Loucy (cell line): ENCODE measurements at regions not wholly inside any gene's neighbourhood (a gene's known extent, or its start where the extent isn't known, plus 50 kb on each side); places are given as distances from the start of the nearest gene placed in this dataset.

Source experiments
- H2AFZ ChIP-seq: fragments of 200-600 bp; sonication (generic); 2 replicates; pipeline ENCODE4 v1.6.0; 2016; ENCODE audit warnings: antibody characterized with exemption, mild to moderate bottlenecking, low read length, moderate library complexity
- H3F3A ChIP-seq: fragments of 200-600 bp; 2 replicates; pipeline ENCODE4 v1.6.0; 2016; ENCODE audit warnings: antibody characterized with exemption, low read depth, mild to moderate bottlenecking
- H3K27me3 ChIP-seq: fragments of 200-600 bp; sonication (generic); 2 replicates; pipeline ENCODE4 v1.6.1; 2014; ENCODE audit warnings: low read length, mild to moderate bottlenecking; ENCODE audit not compliant: insufficient read depth, poor library complexity, severe bottlenecking
- H3K36me3 ChIP-seq: fragments of 200-600 bp; sonication (generic); 2 replicates; pipeline ENCODE4 v1.6.1; 2016; ENCODE audit warnings: low read length; ENCODE audit not compliant: insufficient read depth
- H3K4me1 ChIP-seq: fragments of 200-600 bp; sonication (generic); 2 replicates; pipeline ENCODE4 v1.5.1; 2014; ENCODE audit warnings: low read length, mild to moderate bottlenecking; ENCODE audit not compliant: insufficient read depth, poor library complexity, severe bottlenecking
- H3K4me2 ChIP-seq: fragments of 200-600 bp; sonication (generic); 2 replicates; pipeline ENCODE4 v1.6.0; 2014; ENCODE audit warnings: antibody characterized with exemption, low read length, low read depth, mild to moderate bottlenecking; ENCODE audit not compliant: poor library complexity, severe bottlenecking
- H3K4me3 ChIP-seq: fragments of 200-600 bp; sonication (generic); 2 replicates; pipeline ENCODE4 v1.5.1; 2014; ENCODE audit warnings: low read length, mild to moderate bottlenecking, mixed read lengths; ENCODE audit not compliant: poor library complexity, severe bottlenecking
- H3K79me2 ChIP-seq: fragments of 200-600 bp; sonication (generic); 2 replicates; pipeline ENCODE4 v1.6.1; 2014; ENCODE audit warnings: low read length; ENCODE audit not compliant: insufficient read depth
- H3K9ac ChIP-seq: fragments of 200-600 bp; sonication (generic); 2 replicates; pipeline ENCODE4 v1.6.0; 2014; ENCODE audit warnings: mild to moderate bottlenecking, low read depth, low read length, moderate library complexity; ENCODE audit not compliant: poor library complexity, severe bottlenecking
- H3K9me2 ChIP-seq: fragments of 200-600 bp; sonication (generic); replicated peaks from 2 replicates; pipeline ENCODE4 v1.6.1; 2016; ENCODE audit warnings: low read depth, low read length, mixed read lengths
- H3K9me3 ChIP-seq: fragments of 200-600 bp; sonication (generic); 2 replicates; pipeline ENCODE4 v1.6.1; 2014; ENCODE audit warnings: mild to moderate bottlenecking, antibody characterized with exemption, low read length, low read depth; ENCODE audit not compliant: insufficient read depth
- H4K20me1 ChIP-seq: fragments of 200-600 bp; sonication (generic); 2 replicates; pipeline ENCODE4 v1.6.0; 2014; ENCODE audit warnings: antibody characterized with exemption, low read length, mild to moderate bottlenecking; ENCODE audit not compliant: insufficient read depth, poor library complexity, severe bottlenecking
- EZH2phosphoT487 ChIP-seq: fragments of 200-600 bp; IDR thresholded peaks from 2 replicates; pipeline ENCODE4 v1.6.1; 2018; ENCODE audit warnings: antibody characterized with exemption, mild to moderate bottlenecking, moderate library complexity, borderline replicate concordance
- TF ChIP-seq, protein P1 (sequence below): fragments of 200-600 bp; sonication (generic); conservative IDR thresholded peaks from 2 replicates; pipeline ENCODE4 v1.5.1; 2014; ENCODE audit warnings: mild to moderate bottlenecking, antibody characterized with exemption, low read length

DNA sequence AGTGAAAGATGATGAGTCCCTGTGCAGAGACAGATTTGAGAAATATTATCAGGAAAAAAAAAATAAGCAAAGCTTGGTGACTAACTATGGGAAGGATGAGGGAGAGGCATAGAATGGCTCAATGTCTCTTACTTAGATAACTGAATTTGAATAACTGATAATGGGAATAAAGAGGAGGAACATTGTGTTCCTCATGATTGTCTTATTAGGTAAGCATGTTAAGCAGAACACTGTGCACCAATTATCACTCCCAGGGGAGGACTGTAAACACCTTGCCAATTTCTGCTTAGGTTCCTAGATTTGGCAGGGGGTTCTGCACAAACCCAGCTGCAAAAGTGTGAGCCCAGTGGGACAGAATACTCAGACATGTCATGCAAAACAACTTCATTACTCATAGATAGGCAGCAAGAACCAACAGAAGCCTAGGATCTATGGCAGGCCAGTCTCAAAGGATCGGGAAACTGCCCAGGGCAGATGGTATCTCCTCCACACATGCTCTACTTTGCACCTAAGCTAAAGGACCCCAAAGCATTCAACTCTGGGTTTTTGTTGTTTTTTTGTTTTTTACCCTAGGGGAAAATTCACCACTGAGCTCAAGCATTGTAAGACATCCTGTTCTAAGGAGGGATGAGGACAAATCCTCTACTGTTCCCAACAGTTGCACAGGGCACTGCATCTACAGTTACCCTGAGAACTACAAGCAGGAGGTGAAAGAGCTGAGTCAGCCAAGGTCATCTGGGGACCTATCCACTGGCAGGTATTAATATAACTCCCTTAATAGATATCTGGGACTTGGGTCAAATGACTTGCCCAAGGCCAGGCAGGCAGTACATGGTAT, 907.0 kb downstream of the RAPGEF2 start:
- H3K9me3 ChIP-seq, result no peaks in the 10 kb centered on the region
- no peaks in the 10 kb centered on the region for H3K36me3 ChIP-seq
- no peaks in the 10 kb centered on the region for H3K79me2 ChIP-seq
- H2AFZ ChIP-seq, result no peak overlapping the region
- no peaks in the 10 kb centered on the region for H4K20me1 ChIP-seq
- H3K9me2 ChIP-seq, result no peaks in the 10 kb centered on the region
- no peak for TF ChIP-seq EZH2phosphoT487
- TF ChIP-seq, protein P1, sequence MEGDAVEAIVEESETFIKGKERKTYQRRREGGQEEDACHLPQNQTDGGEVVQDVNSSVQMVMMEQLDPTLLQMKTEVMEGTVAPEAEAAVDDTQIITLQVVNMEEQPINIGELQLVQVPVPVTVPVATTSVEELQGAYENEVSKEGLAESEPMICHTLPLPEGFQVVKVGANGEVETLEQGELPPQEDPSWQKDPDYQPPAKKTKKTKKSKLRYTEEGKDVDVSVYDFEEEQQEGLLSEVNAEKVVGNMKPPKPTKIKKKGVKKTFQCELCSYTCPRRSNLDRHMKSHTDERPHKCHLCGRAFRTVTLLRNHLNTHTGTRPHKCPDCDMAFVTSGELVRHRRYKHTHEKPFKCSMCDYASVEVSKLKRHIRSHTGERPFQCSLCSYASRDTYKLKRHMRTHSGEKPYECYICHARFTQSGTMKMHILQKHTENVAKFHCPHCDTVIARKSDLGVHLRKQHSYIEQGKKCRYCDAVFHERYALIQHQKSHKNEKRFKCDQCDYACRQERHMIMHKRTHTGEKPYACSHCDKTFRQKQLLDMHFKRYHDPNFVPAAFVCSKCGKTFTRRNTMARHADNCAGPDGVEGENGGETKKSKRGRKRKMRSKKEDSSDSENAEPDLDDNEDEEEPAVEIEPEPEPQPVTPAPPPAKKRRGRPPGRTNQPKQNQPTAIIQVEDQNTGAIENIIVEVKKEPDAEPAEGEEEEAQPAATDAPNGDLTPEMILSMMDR, result no peak
- no peaks in the 10 kb centered on the region for H3F3A ChIP-seq
- H3K27me3 ChIP-seq, result no peaks in the 10 kb centered on the region
- no peak overlapping the region for H3K9ac ChIP-seq
- no peaks in the 10 kb centered on the region for H3K4me1 ChIP-seq
- H3K4me3 ChIP-seq, result no peak overlapping the region
- no peak overlapping the region for H3K4me2 ChIP-seq

DNA sequence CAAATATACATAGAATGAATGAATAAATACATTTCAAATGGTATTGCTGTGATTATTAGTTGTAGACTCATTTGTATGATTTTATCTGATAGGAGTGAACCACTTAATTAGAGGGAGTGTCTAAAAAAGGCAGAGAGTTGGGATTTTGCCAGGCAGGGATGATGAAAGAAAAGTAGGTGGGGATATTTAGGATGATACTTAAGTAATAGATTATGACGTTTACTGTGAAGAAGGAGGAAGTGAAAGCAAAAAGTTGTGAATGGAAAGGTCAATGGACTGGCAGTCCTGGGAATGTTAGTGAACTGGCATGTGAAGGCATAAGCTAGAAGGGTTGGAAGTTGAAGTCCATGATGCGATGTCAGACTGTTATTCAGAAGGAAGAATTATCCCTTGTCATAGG, 917.1 kb downstream of the RAPGEF2 start:
- no peaks in the 10 kb centered on the region for H3K9me2 ChIP-seq
- H3K27me3 ChIP-seq, result no peaks in the 10 kb centered on the region
- H2AFZ ChIP-seq, result no peak overlapping the region

DNA sequence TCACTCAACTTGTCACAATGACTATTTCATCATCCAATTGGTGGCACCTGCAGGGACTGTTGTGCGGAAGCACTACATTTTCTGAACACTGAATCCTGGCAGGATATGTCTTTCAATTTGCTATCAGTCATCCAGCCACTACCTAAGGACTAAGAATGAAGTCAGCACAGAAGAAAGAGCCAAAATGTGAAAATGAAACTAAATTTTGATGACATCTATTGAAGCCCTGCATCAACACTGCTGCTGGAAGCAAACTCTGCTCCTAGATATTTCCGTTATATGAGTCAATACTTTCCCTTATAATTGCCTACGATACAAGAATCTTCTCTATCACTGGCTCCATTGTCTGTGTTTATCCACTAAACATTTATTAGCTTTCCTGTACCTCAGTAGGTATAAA, 917.9 kb downstream of the RAPGEF2 start:
- H3K27me3 ChIP-seq, result no peaks in the 10 kb centered on the region

More for the DNA sequence above, 917.1 kb downstream of the RAPGEF2 start:
- Histone ChIP-seq H4K20me1 (no peaks in the 10 kb centered on the region), H3K9me3 (no peaks in the 10 kb centered on the region), H3K9ac (no peak overlapping the region), H3K79me2 (no peaks in the 10 kb centered on the region), H3F3A (no peaks in the 10 kb centered on the region), H3K4me3 (no peak overlapping the region), H3K36me3 (no peaks in the 10 kb centered on the region), H3K4me2 (no peak overlapping the region), H3K4me1 (no peaks in the 10 kb centered on the region)
- no peak for TF ChIP-seq EZH2phosphoT487
- TF ChIP-seq, protein P1, result no peak

More for the DNA sequence above, 917.9 kb downstream of the RAPGEF2 start:
- Histone ChIP-seq H3K4me3 (no peak overlapping the region), H3K79me2 (no peaks in the 10 kb centered on the region), H3K9ac (no peak overlapping the region), H4K20me1 (no peaks in the 10 kb centered on the region), H3K4me1 (no peaks in the 10 kb centered on the region), H3K36me3 (no peaks in the 10 kb centered on the region), H3F3A (no peaks in the 10 kb centered on the region), H3K9me2 (no peaks in the 10 kb centered on the region), H2AFZ (no peak overlapping the region), H3K9me3 (no peaks in the 10 kb centered on the region), H3K4me2 (no peak overlapping the region)
- TF ChIP-seq EZH2phosphoT487, result no peak
- TF ChIP-seq, protein P1, result no peak
